Activated naive CD4-positive, alpha-beta T cell treated with anti-CD3 and anti-CD28 coated beads, Interleukin-2, amount 10 ng/mL, durations not matched to agents 7 days and 5 days (primary cell): ENCODE measurements at regions not wholly inside any gene's neighbourhood (a gene's known extent, or its start where the extent isn't known, plus 50 kb on each side); places are given as distances from the start of the nearest gene placed in this dataset.
"Not testable (repeated sequence)": the region's sequence is repeated elsewhere in the genome, so short reads cannot be mapped to it uniquely, and the experiment has no call there.

Experiments used
- CTCF ChIA-PET: fragments of 350-600 bp; sonication (Branson Sonifier 250); formaldehyde crosslinking; loops from one replicate; lab custom pipeline; 2021; ENCODE audit warnings: antibody characterized with exemption; lab: Charles Lee
- DNase-seq: peaks from one replicate; pipeline ENCODE4 v3.0.0-alpha.2; 2020
- H3K27ac Mint-ChIP-seq: one replicate; pipeline ENCODE4 v1.8.0; 2021; ENCODE audit warnings: mild to moderate bottlenecking, moderate library complexity, mixed read lengths
- H3K27me3 Mint-ChIP-seq: one replicate; pipeline ENCODE4 v1.8.0; 2021; ENCODE audit warnings: mild to moderate bottlenecking, mixed read lengths
- H3K36me3 Mint-ChIP-seq: one replicate; pipeline ENCODE4 v1.8.0; 2021; ENCODE audit warnings: mixed read lengths
- H3K4me1 Mint-ChIP-seq: one replicate; pipeline ENCODE4 v1.8.0; 2021; ENCODE audit warnings: mixed read lengths
- H3K4me3 Mint-ChIP-seq: one replicate; pipeline ENCODE4 v1.8.0; 2021; ENCODE audit warnings: mild to moderate bottlenecking, moderate library complexity, mixed read lengths
- H3K9me3 Mint-ChIP-seq: one replicate; pipeline ENCODE4 v1.8.0; 2021; ENCODE audit warnings: mixed read lengths

DNA sequence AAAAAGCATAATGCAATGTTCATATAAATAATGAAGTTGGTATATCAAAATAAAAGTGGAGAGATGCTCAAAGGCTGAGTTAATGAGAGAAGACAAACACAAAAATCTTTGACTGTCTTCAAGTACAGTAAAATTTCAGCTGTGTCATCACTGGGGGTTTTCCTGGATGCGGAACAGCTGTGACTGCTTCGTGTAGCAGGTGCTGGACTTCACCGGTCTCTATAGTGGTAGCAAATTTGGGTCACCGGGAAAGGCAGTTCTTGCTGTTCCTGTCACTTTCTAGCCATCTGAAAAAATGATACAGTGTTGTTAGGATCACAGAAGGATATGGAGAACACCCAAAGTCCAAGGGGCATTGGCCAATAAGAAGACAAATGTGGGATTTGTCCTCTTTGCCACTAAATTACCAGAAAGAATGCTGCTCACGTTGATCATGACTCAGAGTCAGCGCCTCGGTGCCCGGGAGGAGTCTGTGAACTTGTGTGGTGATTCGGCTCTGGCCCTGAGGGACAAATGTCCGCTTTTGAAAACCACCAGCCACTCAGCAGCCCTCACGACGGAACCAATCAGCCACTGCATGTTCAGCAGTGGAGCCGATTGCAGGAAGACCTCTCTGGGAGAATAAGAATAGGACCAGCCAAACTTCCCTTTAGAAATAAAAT is 230.1 kb upstream of the FAT1 start:
- H3K4me1 Mint-ChIP-seq = no peaks in the 10 kb centered on the region
- no peaks in the 10 kb centered on the region for H3K36me3 Mint-ChIP-seq
- no peak for DNase-seq
- CTCF ChIA-PET = no interaction called here
- H3K27ac Mint-ChIP-seq = no peak overlapping the region
- H3K9me3 Mint-ChIP-seq = peaks cover 3% of the 10 kb centered on the region
- H3K27me3 Mint-ChIP-seq = no peaks in the 10 kb centered on the region
- H3K4me3 Mint-ChIP-seq = no peak overlapping the region

DNA sequence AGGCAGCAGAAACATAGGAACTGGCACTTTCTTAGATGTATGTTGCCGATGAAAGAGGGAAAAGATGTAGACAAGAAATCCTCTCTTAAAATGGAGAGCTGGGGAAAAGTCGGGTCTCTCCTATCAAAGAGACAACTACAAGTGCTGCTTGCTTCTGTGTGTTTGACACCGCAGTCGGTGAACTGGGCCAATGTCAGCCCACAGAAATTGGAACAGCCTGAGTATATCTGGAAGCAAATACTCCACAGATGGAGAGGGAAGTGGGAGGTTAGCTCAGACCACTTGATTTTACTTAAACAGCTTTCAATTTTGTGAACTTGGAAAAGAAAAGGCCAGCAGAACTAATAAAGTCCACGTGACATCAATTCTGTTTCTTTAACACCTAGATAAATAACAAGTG is 230.9 kb upstream of the FAT1 start:
- no peaks in the 10 kb centered on the region for H3K27me3 Mint-ChIP-seq
- H3K9me3 Mint-ChIP-seq = peaks cover 3% of the 10 kb centered on the region
- CTCF ChIA-PET = no interaction called here
- DNase-seq = no peak
- no peaks in the 10 kb centered on the region for H3K4me1 Mint-ChIP-seq
- H3K27ac Mint-ChIP-seq = no peak overlapping the region
- H3K36me3 Mint-ChIP-seq = no peaks in the 10 kb centered on the region
- no peak overlapping the region for H3K4me3 Mint-ChIP-seq

DNA sequence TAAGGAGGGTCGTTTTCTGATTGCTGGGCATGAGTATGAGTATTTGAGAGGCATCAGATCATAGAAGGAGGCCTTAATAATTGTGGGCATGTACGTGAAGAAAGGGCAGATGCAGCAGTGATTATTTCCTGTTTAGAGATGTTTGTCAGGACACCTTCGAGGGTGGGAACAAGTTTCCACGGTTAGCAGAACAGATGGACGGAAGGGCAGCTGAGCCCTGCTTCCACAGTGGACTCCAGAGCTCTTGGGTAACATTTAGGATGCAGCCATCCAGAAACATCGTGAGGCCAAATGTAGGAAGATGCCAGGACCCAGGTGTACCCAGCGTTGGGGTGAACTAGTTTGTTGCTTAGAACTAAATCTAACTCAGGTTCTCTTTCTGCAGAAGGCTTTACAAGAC is 231.3 kb upstream of the FAT1 start:
- Mint-ChIP-seq H3K27me3 (no peaks in the 10 kb centered on the region), H3K4me3 (no peak overlapping the region), H3K27ac (no peak overlapping the region), H3K9me3 (peaks cover 3% of the 10 kb centered on the region), H3K4me1 (no peaks in the 10 kb centered on the region), H3K36me3 (no peaks in the 10 kb centered on the region)
- CTCF ChIA-PET = no interaction called here
- no peak for DNase-seq

DNA sequence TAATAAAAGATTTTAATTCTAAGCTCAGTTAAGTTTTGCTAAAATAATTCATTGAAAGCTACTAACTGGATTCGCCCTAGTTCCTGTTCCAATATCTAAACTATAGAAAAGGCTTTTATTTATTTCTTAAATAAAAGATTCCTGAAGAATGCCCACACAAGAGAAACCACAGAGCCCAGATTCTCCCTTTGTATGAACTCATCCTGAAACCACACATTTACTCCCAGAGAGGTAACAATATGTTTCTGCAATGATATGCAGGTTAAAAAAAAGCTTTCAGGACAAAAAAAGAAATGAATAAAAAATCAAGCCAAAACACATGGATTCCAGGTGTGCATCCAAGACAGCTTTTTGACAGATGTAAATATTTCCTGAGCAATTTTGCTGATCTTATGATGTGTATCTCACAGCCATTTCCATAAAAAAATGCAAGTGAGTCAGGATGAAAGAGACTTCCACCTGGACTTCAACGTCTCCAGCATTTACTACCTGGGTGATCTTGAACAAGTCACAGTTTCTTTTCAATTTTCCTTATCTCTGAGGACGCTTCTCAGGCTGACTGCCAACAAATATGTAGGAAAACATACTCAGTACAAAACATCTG is 234.4 kb upstream of the FAT1 start:
- DNase-seq = no peak
- no peak overlapping the region for H3K4me3 Mint-ChIP-seq
- CTCF ChIA-PET = no interaction called here

DNA sequence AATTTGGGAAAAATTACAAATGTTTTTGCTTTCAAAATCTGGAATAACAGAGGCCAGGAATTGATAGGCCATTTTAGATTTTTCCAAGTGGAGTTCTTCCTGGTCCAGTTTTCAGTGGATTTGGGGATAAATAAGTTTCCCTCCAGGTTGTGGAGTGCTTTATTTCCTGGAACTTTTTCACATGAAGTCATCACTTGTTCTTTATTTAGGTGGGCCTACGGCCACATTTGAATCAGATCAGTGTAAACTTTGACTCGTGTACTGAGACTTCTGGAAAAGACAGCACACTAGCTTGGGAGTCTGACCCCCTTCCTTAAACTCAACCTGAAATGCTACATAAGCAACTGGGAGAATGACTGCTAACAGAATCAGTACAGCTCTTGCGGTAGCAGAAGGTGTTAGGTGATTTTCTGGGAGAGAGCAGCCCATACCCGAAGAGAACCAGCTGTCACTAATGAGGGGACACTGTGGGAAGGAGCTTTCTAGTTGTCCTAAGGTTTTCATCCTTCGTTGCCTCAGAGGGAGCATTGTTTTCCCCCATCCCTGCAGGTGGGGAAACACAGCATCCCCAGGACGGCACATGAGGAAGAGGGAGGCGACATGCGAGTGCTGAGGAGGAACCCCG is 235.2 kb upstream of the FAT1 start:
- DNase-seq = no peak
- Mint-ChIP-seq H3K27me3 (no peaks in the 10 kb centered on the region), H3K4me1 (no peaks in the 10 kb centered on the region), H3K36me3 (no peaks in the 10 kb centered on the region), H3K4me3 (no peak overlapping the region), H3K9me3 (peaks cover 3% of the 10 kb centered on the region), H3K27ac (no peak overlapping the region)
- CTCF ChIA-PET = no interaction called here

More for the DNA sequence above, 234.4 kb upstream of the FAT1 start:
- Mint-ChIP-seq H3K4me1 (no peaks in the 10 kb centered on the region), H3K27me3 (no peaks in the 10 kb centered on the region), H3K27ac (no peak overlapping the region), H3K9me3 (peaks cover 3% of the 10 kb centered on the region), H3K36me3 (no peaks in the 10 kb centered on the region)

DNA sequence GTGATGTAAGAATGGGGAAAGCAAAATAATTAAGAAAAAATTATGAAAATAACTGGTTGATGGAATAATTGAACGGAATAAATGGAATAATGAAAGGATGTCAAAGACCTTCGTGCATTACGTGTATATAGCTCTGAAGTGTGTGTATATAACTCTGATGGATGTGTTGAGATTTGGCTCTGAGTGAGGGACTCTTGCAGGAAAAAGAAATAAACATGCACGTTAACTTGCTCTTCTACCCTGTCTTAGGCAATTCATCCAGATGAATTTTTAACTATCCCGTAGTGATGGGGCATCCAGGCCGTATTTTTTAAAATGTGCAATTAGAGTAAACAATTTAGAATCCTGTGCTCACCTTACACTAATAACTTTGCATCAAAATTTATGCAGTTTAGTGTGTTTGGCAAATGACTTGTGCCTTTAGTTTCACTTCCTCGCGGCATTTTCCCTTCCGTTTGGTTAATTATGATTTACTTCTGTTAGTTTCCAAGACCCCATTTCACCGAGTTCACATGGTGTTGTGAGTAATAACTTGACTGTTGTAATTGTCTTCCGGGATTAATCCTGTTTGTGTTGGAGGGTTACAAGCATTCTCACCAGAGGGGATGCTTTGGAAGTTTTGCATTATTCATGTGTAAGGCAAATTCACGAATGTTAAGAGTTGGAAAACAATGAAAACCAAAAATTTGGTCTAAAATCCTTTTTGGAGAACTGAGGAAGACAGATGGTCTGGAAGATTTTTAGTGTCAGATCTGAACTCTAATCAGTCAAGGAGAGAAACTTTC is 256.5 kb upstream of the FAT1 start:
- Mint-ChIP-seq H3K4me1 (no peaks in the 10 kb centered on the region), H3K27me3 (no peaks in the 10 kb centered on the region), H3K27ac (no peak overlapping the region), H3K36me3 (no peaks in the 10 kb centered on the region), H3K4me3 (no peak overlapping the region), H3K9me3 (peaks cover 8% of the 10 kb centered on the region)
- no peak for DNase-seq
- CTCF ChIA-PET = no interaction called here

DNA sequence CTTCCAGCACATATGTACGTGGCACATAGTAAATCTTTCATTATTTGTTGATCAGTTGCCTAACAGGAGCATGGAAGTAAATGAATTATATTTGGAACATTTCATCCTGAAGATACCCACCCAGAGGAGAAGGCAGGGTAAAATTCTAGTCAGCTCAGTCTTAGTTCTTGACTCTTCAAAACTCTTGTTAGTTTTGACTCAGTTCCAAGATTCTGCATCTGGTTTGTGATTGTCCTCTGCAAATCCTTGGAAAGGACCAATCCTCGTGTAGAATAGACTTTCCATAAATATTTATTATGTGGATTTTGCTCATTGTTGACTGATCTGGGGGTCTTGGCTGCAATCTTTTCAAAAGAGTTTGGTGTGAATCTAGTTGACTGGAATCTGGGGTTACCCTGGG is 257.5 kb upstream of the FAT1 start:
- Mint-ChIP-seq H3K36me3 (no peaks in the 10 kb centered on the region), H3K4me1 (no peaks in the 10 kb centered on the region), H3K27me3 (no peaks in the 10 kb centered on the region), H3K4me3 (no peak overlapping the region), H3K9me3 (peaks cover 8% of the 10 kb centered on the region), H3K27ac (no peak overlapping the region)
- CTCF ChIA-PET = no interaction called here
- DNase-seq = no peak

DNA sequence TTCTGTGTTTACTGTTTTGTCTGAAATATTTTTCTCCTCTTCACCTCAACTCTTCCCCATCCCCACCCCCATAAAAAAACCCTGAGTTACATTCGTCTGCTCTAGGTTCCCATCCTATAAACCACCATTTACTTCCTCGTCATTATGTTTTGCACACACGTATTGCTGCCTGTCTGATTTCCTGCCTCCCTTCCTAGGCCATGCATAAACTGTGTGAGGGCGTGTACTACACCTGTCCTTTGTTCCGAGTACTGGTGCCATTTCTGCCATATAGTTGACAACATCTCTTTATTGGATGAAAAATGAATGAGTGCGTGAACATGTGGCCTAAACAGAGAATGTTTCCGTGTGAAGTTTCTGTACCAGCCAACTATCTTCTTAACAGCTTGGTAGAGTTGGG is 258.5 kb upstream of the FAT1 start:
- CTCF ChIA-PET = no interaction called here
- Mint-ChIP-seq H3K4me1 (no peaks in the 10 kb centered on the region), H3K9me3 (peaks cover 8% of the 10 kb centered on the region), H3K27ac (no peak overlapping the region), H3K4me3 (no peak overlapping the region), H3K36me3 (no peaks in the 10 kb centered on the region), H3K27me3 (no peaks in the 10 kb centered on the region)
- no peak for DNase-seq

DNA sequence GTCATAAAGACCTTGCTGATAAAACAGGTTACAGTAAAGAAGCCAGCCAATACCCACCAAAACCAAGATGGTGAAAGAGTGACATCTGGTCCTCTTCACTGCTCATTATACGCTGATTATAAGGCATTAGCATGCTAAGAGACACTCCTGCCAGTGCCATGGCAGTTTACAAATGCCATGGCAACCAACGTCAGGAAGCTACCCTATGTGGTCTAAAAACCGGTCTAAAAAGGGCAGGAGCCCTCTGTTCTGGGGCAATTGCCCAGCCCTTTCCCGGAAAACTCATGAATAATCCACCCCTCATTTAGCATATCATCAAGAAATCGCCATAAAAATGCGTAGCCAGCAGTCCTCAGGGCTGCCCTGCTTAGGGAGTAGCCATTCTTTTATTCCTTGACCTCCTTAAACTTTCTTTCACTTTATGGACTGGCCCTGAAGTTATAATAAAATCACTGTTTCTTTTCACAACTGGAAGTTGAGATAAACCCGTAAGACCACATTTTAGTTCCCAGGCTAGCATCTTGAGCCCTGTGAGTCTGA is 260.5 kb upstream of the FAT1 start:
- Mint-ChIP-seq H3K4me3 (no peak overlapping the region), H3K36me3 (no peaks in the 10 kb centered on the region), H3K27ac (no peak overlapping the region), H3K27me3 (no peaks in the 10 kb centered on the region), H3K4me1 (no peaks in the 10 kb centered on the region), H3K9me3 (peaks cover 10% of the 10 kb centered on the region)
- DNase-seq = no peak
- CTCF ChIA-PET = no interaction called here

DNA sequence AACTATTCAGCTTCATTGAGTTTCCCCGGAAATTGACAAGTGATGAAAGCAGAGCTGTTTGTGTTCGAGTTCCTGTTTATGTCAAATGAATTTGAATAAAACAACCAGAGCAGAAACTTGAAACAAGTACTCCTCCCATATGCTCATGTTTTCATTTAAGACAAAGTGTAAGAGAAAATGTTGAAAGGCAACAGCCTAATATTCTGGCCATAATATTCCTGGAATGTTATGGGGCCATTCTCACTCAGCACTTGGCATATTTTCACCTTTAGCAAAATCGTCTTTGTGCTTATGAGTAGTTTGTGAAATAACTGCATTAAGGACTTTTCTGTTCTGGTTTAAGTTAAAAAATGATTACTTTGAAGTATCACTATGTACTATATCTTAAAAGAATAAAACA is 276.0 kb upstream of the FAT1 start:
- DNase-seq = no peak
- Mint-ChIP-seq H3K27me3 (no peaks in the 10 kb centered on the region), H3K9me3 (peaks cover 9% of the 10 kb centered on the region), H3K4me1 (no peaks in the 10 kb centered on the region), H3K27ac (no peak overlapping the region), H3K4me3 (no peak overlapping the region), H3K36me3 (no peaks in the 10 kb centered on the region)
- CTCF ChIA-PET = no interaction called here

DNA sequence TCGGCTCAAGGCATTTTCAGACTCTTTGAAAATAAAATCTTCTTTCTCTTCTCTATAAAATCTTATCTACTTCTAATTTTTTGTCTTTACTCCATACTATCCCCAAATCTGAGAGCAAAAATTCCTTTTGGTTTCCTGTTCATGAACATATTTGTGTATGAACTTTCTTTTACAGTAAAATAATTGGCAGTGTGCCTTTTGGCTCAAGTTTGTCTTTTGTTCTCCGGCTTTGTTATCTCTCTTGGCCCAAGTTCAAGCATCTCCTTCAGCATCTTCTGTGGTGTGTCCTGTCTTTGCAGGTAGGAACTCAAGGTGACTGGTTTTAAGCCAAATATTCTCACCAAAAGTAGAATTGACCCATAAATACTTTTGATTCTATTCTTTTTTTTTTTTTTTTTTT is 276.6 kb upstream of the FAT1 start:
- CTCF ChIA-PET = no interaction called here
- Mint-ChIP-seq H3K36me3 (no peaks in the 10 kb centered on the region), H3K27ac (no peak overlapping the region)

DNA sequence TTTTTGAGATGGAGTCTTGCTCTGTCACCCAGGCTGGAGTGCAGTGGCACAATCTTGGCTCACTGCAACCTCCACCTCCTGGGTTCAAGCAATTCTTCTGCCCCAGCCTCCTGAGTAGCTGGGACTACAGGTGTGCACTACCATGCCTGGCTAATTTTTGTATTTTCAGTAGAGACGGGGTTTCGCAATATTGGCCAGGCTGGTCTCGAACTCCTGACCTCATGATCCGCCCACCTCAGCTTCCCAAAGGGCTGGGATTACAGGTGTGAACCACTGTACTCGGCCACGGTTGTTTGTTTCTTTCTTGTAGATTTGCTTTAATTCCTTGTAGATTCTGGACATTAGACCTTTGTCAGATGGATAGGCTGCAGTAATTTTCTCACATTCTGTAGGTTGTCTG is 278.5 kb upstream of the FAT1 start:
- H3K4me3 Mint-ChIP-seq, CTCF ChIA-PET, H3K9me3 Mint-ChIP-seq, H3K36me3 Mint-ChIP-seq, DNase-seq, H3K27ac Mint-ChIP-seq, H3K27me3 Mint-ChIP-seq, H3K4me1 Mint-ChIP-seq: not testable (repeated sequence)

More for the DNA sequence above, 276.6 kb upstream of the FAT1 start:
- Mint-ChIP-seq H3K9me3 (peaks cover 9% of the 10 kb centered on the region), H3K4me1 (no peaks in the 10 kb centered on the region), H3K27me3 (no peaks in the 10 kb centered on the region), H3K4me3 (no peak overlapping the region)
- no peak for DNase-seq

DNA sequence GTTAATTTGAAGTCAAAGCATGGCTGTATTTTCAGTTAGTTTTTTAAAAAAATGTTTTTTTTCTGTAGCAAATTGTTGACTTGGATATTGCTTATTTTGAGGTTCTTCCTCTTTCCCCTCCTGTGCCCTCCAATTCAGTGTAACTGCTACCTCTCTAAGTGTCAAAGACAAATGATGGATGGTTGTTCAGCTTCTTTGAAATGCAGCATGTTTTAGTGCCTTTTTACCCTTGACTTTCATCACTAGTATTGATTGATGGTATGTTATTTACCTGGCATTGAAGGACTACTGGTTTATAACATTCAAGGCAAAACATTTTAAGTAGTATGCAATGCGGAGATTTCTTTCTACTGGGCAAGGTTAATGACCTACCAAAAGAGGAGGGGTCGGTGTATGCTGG is 281.0 kb upstream of the FAT1 start:
- Mint-ChIP-seq H3K9me3 (peaks cover 9% of the 10 kb centered on the region), H3K4me1 (no peaks in the 10 kb centered on the region), H3K27ac (no peak overlapping the region), H3K27me3 (no peaks in the 10 kb centered on the region), H3K36me3 (no peaks in the 10 kb centered on the region), H3K4me3 (no peak overlapping the region)
- CTCF ChIA-PET = no interaction called here
- DNase-seq = no peak

DNA sequence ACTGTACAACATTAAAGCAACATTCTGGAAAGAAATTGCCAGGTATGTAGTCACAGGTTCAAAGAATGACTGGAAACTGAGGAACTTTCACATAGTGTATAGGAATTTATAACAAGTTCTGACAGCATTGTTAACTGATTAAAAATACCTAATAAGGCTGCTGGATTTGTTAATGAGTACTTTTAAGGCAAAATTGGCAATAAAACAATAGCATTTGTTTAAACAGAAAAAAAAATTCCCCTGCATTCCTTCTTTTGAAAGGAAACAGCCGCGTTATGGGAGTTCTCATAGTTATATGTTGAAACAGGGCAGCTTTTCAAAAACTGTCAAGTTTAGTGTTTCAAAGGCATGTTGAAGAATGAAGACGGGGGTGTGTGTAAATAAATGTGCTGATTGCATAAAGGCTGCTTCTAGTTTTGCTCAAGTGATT is 282.5 kb upstream of the FAT1 start:
- Mint-ChIP-seq H3K27me3 (no peaks in the 10 kb centered on the region), H3K36me3 (no peaks in the 10 kb centered on the region), H3K27ac (no peak overlapping the region), H3K4me1 (no peaks in the 10 kb centered on the region), H3K4me3 (no peak overlapping the region), H3K9me3 (peaks cover 9% of the 10 kb centered on the region)
- no peak for DNase-seq
- CTCF ChIA-PET = no interaction called here
